Mesenteric fat pad (tissue), 1 donor: ENCODE measurements at regions not wholly inside any gene's neighbourhood (a gene's known extent, or its start where the extent isn't known, plus 50 kb on each side); places are given as distances from the start of the nearest gene placed in this dataset.
"Not testable (repeated sequence)": the region's sequence is repeated elsewhere in the genome, so short reads cannot be mapped to it uniquely, and the experiment has no call there.

ENCODE experiments used
- DNase-seq: peaks from one replicate; pipeline ENCODE4 v3.0.0-alpha.2; 2020; ENCODE audit warnings: low spot score
- donor health status: DM: yes; HTN: yes; CAD: no.

- no peak for DNase-seq
Observed at GRCh38 chr9:129437626-129438323, 183.1 kb downstream of the C9orf50 start.

DNA sequence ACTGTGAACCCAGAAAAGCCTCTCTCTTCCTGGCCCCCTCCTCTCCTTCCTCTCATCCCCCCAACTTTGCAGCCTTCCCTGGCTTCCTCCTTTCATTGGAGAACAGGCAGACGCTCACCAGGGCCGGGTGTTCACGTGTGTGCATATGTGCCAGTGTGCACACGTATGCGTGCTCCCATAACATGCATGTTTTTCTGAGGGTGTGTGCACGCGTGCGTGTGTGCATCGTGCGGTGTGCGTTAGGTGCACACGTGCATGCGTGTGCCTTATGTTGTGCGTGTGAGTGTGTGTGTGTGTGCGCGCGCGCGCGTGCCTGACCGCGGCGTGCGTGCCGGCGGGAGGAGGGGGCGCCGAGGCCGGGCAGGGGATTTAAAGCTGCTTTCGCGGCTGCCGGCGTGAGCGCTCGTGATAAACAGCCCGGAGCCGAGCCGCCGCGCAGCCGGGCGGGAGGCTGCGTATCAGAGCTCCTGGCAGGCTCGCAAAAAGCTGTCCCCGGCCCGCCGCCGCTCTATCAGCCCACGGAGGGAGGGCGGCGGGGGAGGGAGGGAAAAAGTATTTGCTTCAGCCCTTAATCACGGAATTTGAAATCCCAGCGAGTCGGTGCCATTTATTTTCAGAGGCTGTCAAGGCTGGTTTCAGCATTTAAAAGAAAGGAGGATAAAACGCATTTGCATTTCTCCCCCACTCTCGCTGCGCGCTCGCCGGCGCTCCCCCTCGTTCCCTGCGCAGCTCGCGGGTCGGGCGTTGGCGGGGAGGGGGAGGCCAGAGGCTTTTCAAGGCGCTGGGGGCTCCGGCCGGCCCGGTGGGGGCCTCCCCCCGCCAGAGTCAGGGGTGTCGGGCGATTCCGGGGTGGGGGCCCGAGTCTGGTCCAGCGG is 183.9 kb downstream of the C9orf50 start:
- DNase-seq = no peak

DNA sequence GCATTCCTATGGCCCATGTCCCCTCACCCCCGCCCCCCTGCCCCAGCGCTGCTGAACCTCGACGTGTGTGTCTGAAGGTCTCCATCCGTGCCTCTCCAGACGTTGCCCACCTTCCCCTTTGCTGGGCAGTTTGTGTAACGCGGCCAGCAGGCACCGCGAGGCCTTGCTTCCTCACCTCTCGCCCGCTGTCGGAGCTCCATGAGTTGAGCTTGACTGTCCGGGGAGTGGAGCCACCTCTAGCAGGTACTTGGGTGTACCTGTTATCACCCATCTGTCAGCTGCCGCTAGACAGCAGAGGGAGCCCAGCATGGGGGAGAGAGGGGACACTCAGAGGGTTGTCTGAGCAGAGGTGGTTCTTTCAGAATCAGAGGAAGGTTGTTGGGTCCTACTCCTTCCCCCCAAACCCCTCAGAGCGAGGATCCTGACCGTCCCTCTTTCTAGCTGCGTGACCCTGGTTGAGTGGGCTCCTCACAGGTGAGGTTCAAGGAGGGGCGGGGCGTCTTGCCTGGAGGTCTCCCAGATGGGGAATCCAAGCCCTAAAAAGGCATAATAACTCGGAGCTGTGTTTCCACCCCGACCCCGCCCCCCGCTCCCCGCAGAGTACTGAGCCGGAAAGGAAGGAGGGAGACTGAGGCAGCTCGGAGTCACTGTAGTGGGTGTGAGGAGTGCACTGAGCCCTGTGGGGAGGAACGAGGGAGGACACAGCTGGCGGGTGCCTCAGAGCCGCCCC is 184.7 kb downstream of the C9orf50 start:
- no peak for DNase-seq

GRCh38 chr9:129435291-129435690 is 185.6 kb downstream of the C9orf50 start:
- no peak for DNase-seq

GRCh38 chr9:129434187-129434586 is 186.7 kb downstream of the C9orf50 start:
- DNase-seq = no peak

GRCh38 chr9:129432297-129433154 is 188.4 kb downstream of the C9orf50 start:
- no peak for DNase-seq

GRCh38 chr9:129430940-129431643 is 189.8 kb downstream of the C9orf50 start:
- DNase-seq = no peak

- no peak for DNase-seq
Observed at GRCh38 chr9:129428864-129429577, 191.9 kb downstream of the C9orf50 start.

DNA sequence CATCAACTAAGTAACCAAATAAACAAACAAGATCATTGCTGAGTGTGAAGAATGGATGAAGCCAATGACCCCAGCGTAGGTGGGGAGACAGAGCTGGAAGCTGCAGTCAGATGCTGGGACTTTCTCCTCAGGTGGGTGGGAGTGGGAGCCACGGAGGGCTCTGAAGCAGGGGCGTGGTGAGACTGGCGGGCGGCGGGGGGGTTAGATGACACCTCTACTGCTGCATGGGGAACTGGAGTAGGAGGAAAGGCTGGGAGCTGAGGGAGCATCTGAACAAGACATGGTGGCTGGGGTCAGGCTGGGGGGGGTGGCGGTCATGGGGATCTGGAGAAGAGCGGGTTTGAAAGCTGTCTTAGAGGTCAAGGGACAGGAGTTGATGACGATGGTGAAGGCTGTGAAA is 193.8 kb downstream of the C9orf50 start:
- no peak for DNase-seq

- DNase-seq = not testable (repeated sequence)
Observed at GRCh38 chr9:129423755-129424154, 197.1 kb downstream of the C9orf50 start.

DNA sequence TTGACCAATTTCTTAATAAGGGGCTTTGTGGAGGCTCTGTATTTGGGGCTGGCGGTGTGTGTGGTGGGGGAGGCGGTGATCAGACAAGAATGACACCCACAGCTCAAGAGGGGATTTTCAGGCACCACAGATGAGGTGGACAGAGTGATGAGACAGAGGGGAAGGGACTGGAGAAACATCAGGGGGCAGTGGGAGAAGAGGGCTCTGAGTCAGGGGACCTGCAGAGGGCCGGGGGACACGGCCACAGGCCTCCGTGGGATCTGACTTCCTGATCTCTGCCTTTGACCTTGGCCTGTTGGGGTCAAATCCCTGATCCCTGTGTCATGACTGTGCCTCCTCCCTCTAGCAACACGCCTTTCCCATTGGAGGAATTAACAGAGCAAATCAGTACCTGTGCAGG is 197.7 kb downstream of the C9orf50 start:
- DNase-seq = no peak

DNA sequence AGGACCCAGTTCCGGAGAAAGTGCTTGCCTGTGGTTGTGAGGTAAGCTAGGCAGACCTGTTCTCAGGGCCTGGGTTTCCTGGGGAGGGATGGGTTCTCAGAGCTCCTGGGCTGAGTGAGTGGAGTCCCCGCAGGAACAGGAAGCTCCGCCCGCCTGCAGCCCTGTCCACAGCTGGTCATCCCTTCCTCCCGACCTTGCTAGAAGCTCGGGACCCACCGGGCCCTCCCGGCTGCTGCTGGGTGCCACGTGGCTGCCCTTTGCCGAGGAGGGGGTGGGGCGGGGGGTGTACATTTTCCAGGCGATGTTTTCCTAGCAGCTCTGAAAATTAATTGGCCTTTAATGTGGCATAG is 198.1 kb downstream of the C9orf50 start:
- no peak for DNase-seq

- DNase-seq = no peak
Observed at GRCh38 chr9:129422032-129422842, 198.7 kb downstream of the C9orf50 start.

DNA sequence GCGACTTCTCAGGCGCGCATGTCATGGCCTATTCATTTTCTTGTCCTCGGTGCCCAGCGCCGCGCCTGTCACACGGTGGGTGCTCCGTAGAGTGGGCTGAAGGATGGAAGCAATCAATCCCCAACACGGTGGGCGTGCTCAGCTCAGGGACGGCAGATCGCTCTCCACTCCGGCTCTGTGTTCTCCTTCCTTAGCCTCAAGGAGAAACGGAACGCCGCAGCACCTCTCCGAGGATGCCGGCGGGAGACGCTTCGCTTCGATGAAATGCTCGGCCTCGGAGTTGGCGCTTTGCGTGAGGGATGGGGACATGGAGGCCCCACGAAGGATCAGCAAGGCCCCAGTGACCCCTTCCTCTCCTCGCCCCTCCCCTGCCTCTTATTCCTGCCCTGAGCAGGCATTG is 199.5 kb downstream of the C9orf50 start:
- no peak for DNase-seq

GRCh38 chr9:129420721-129421120 is 200.2 kb downstream of the C9orf50 start:
- DNase-seq = no peak

GRCh38 chr9:129419382-129419899 is 201.5 kb downstream of the C9orf50 start:
- no peak for DNase-seq

DNA sequence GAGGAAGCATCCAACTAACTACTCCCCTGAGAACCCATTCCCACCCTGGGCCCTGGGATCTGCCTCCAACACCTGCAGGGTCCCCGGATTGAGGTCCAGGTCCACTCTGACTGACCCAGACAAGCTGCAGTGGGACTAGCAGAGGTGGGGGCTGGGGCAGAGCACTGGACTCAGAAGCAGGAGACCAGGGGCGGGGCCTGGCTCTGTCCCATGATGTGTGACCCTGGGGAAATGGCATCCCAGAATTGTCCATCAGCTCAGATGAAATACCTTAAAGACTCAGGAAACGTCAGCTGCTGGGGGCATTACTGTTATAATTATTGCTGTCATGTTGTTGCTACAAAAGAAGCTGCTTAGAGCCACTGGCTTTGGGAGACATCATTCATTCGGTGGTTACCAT is 202.4 kb downstream of the C9orf50 start:
- DNase-seq = no peak

- no peak for DNase-seq
Observed at GRCh38 chr9:129416821-129417539, 203.9 kb downstream of the C9orf50 start.
